Small intestine (tissue), 7 donors: ENCODE measurements at regions not wholly inside any gene's neighbourhood (a gene's known extent, or its start where the extent isn't known, plus 50 kb on each side); places are given as distances from the start of the nearest gene placed in this dataset.

Experiments used
- DNase-seq, 2 donors: peaks; one replicate each; pipeline versions ENCODE4 v3.0.0 to v3.0.0-alpha.2; 2013
- FAIRE-seq: peaks from 2 replicates; lab custom pipeline; 2012; peaks lifted over from hg19 to GRCh38; lab: Jason Lieb, UNC
- H3K27ac ChIP-seq, 3 donors: one replicate each; pipeline ENCODE4 v1.5.1; 2013; ENCODE audit warnings: low read length in 2 of 3, mild to moderate bottlenecking in 2 of 3, control low read depth in 1 of 3, inconsistent platforms in 1 of 3, low read depth in 1 of 3, moderate library complexity in 1 of 3
- H3K27me3 ChIP-seq, 3 donors: one replicate each; pipeline ENCODE4 v1.6.1; 2013; ENCODE audit warnings: low read length in 3 of 3, inconsistent platforms in 1 of 3; ENCODE audit not compliant: control insufficient read depth in 3 of 3, insufficient read depth in 3 of 3
- H3K36me3 ChIP-seq, 3 donors: one replicate each; pipeline ENCODE4 v1.6.1; 2013; ENCODE audit warnings: low read length in 3 of 3, inconsistent platforms in 1 of 3, low read depth in 1 of 3, mild to moderate bottlenecking in 1 of 3, moderate library complexity in 1 of 3; ENCODE audit not compliant: control insufficient read depth in 3 of 3, insufficient read depth in 2 of 3
- H3K4me1 ChIP-seq, 3 donors: one replicate each; pipeline ENCODE4 v1.6.1; 2013; ENCODE audit warnings: low read length in 2 of 3, inconsistent platforms in 1 of 3, low read depth in 1 of 3, mild to moderate bottlenecking in 1 of 3, moderate library complexity in 1 of 3; ENCODE audit not compliant: control insufficient read depth in 3 of 3, insufficient read depth in 2 of 3
- H3K4me3 ChIP-seq, 3 donors: one replicate each; pipeline ENCODE4 v1.5.1; 2013; ENCODE audit warnings: low read length in 3 of 3, control low read depth in 1 of 3, inconsistent platforms in 1 of 3, low read depth in 1 of 3, mild to moderate bottlenecking in 1 of 3, moderate library complexity in 1 of 3
- H3K9me3 ChIP-seq, 2 donors: one replicate each; pipeline ENCODE4 v1.6.1; 2013; ENCODE audit warnings: low read depth in 1 of 2, low read length in 1 of 2; ENCODE audit not compliant: control insufficient read depth in 2 of 2, insufficient read depth in 1 of 2
- WGBS, 3 donors: extraction: QIAGEN DNeasy Blood & Tissue Kit; methylation state at CpG; one replicate each; pipeline ENCODE4 v1.1.7; 2013; 5-methylcytosine and 5-hydroxymethylcytosine counted together
- donor health status: healthy with polysubstance abuse.
- donor health status: control.
- donor health status: control.
- donor health status: Bipolar disorder and iron deficiency.
- donor health status: healthy.

DNA sequence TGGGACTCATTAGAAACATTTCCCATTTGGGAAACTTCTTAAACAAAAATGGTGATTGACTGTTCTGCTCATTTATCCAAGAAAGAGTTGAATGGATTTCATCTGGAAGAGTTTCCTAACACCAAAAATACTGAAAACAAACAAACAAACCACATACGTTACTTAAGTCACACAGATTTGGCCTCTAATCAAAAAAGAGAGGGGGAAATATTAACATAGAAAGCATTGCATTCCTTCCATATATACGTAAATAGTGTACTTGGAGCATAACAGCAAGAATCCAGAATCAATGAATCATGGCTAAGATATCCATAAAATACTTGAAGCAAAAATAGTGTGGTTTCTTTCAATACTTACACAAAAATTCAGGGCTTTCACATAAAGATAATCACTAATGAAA lies 189.8 kb upstream of the MAP3K1 start:
- WGBS, 3 donors = 62 to 87% (median 81%) methylated on average over 2 of the region's 2 CpGs
- DNase-seq = no peak
- H3K9me3 ChIP-seq = peaks cover 2 to 14% of the 10 kb centered on the region in 2 donors
- FAIRE-seq = no peak
- no peaks in the 10 kb centered on the region for H3K27me3 ChIP-seq
- no peaks in the 10 kb centered on the region for H3K4me1 ChIP-seq
- H3K36me3 ChIP-seq = no peaks in the 10 kb centered on the region
- no peak overlapping the region for H3K4me3 ChIP-seq
- no peak overlapping the region for H3K27ac ChIP-seq

DNA sequence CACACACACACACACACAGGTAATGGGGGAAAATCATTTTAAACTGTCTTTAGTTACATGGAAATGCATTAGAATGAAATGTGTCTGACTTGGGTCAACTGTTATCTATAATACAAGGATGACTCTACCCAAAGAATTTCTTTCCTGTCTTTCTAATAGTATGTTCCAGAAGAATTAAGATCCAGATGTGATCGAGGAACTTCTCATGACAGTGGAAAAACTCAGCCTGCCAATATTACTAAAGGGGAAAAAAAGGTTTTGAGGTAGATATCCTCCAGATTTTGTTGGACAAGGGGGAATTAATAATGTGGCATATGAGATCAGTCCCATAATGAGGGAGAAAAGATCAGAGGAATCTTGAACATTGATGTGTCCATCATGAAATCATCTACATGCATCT lies 190.6 kb upstream of the MAP3K1 start:
- FAIRE-seq (no peak), DNase-seq (no peak)
- Histone ChIP-seq H3K4me1 (no peaks in the 10 kb centered on the region), H3K27me3 (no peaks in the 10 kb centered on the region), H3K9me3 (peaks cover 2 to 14% of the 10 kb centered on the region in 2 donors), H3K27ac (no peak overlapping the region), H3K4me3 (no peak overlapping the region), H3K36me3 (no peaks in the 10 kb centered on the region)
- whole genome bisulfite sequencing, 3 donors = 81 to 89% (median 82%) methylated on average over 1 of the region's 1 CpG

DNA sequence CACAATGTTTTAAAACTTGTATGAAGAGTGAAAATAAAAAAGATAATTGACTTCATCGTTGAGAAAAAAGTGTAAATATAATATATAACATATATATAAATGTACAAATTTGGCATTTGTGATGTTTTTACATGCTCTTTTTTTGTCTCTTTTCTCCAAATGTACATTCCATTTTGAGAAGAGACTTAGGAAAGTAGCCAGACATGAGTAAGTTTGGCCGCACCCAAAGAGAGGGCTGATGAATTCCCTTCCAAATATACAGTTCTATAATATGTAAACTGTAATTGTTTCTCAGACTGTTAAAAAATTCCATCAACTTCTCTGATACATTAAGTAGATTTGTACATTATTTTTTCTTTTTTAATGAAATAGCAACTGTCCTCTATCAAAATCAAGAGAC lies 193.2 kb upstream of the MAP3K1 start:
- FAIRE-seq (peak; percentile 53), DNase-seq (no peak)
- Histone ChIP-seq H3K9me3 (peaks cover 5 to 18% of the 10 kb centered on the region in 2 donors), H3K27me3 (no peaks in the 10 kb centered on the region), H3K4me3 (no peak overlapping the region), H3K4me1 (no peaks in the 10 kb centered on the region), H3K36me3 (no peaks in the 10 kb centered on the region), H3K27ac (no peak overlapping the region)
- WGBS, 3 donors = 76 to 97% (median 94%) methylated on average over 2 of the region's 2 CpGs

DNA sequence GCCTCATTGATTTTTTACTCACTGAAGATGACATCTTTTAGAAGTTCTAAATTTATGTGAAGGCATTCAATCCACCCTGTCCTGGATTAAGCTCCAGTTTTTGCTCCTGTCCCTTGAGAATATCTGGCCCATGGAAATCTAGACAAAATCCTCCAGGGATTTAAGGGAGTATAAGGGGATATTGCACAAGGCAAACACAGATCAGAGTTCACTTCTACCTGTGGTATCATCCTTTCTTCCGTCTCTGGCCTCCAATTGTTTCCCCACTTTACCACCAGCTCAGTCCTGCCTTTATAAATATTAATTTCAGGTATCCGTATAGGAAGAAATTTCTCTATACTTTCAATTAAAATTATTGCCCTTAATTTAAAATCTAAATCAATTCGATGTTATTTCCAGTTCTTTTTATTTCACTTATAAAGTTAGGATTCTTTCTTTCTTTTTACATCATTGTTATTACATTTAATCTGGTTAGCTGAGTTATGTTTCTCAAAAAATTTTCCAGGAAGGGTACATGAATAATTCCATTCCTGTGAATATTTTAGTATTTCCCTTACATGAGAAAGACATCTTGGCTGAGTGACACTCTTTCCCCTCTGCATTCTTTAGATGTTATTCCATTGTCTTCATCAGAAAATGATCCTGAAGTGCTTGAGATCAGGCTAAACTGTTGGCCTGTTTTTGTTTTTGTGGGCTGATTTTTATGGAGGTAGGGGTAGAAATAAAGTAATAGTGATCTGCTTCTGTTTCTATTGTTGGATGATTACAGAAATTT lies 194.3 kb upstream of the MAP3K1 start:
- Histone ChIP-seq H3K4me1 (peaks cover 0 to 7% (median 0%) of the 10 kb centered on the region in 3 donors), H3K27ac (no peak overlapping the region), H3K4me3 (no peak overlapping the region), H3K9me3 (peaks cover 5 to 21% of the 10 kb centered on the region in 2 donors), H3K27me3 (no peaks in the 10 kb centered on the region), H3K36me3 (no peaks in the 10 kb centered on the region)
- DNase-seq = no peak
- 88 to 93% (median 93%) methylated on average over 3 of the region's 3 CpGs for WGBS, 3 donors
- FAIRE-seq = no peak

DNA sequence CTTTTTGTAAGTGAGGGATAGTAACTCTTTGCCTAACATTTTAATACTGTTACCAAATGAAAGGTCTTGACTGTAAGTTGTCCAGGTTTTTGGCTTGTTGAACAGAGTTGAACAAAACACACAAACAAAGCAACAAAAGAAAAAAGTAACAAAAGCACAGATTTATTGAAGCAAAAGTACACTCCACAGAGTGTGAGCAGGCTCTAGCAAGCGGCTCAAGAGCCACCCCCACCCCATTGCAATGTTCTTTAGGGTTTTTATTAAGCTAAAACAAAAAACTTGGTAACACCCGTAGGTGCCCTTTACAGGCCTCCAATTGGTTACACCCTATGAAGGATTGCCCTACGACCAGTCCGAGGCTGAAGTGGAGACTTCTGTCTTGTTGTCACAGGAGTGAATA lies 197.4 kb upstream of the MAP3K1 start:
- Histone ChIP-seq H3K36me3 (no peaks in the 10 kb centered on the region), H3K9me3 (peaks cover 5 to 21% of the 10 kb centered on the region in 2 donors), H3K27ac (no peak overlapping the region), H3K27me3 (no peaks in the 10 kb centered on the region), H3K4me3 (no peak overlapping the region), H3K4me1 (peaks cover 4 to 15% (median 5%) of the 10 kb centered on the region in 3 donors)
- WGBS, 3 donors = 92 to 98% (median 95%) methylated on average over 4 of the region's 4 CpGs
- FAIRE-seq = no peak
- DNase-seq = no peak

DNA sequence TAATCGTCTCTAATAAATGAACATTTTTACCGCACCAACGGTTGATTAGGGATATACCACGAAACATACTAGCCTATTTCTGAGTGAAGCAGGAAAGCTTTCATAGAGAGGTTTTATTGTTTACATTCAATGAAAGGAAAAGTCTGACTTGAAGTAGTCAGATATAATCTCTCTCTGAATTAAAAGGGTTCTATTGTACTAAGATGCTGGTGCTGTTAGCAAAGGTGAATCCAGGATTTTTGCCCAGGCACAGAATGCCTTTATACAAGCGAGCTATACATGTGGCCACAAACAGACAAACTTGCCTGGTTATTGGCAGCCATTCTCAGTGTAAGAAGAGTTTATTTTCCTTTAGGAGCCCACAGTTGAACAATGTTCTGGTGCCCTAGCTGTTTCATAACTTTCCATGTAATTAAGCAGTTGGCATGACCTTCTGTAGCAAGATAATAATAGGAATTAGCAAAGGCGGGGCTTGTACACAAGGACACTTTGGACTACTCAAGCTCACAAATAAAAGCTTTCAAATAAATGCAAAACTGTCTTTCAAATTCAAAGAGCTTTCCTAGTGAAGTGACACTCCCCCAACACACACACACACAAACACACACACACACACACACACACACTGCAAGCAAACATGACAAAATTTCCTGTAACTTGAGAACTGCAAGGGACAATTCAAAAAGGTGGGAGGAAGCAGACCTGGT lies 198.7 kb upstream of the MAP3K1 start:
- 71 to 77% (median 76%) methylated on average over 6 of the region's 6 CpGs for WGBS, 3 donors
- Histone ChIP-seq H3K4me3 (no peak overlapping the region), H3K36me3 (no peaks in the 10 kb centered on the region), H3K27me3 (no peaks in the 10 kb centered on the region), H3K27ac (no peak overlapping the region), H3K4me1 (peaks cover 4 to 15% (median 5%) of the 10 kb centered on the region in 3 donors), H3K9me3 (peaks cover 5 to 21% of the 10 kb centered on the region in 2 donors)
- DNase-seq = peak in 1 of 2 donors; percentile 65
- no peak for FAIRE-seq

DNA sequence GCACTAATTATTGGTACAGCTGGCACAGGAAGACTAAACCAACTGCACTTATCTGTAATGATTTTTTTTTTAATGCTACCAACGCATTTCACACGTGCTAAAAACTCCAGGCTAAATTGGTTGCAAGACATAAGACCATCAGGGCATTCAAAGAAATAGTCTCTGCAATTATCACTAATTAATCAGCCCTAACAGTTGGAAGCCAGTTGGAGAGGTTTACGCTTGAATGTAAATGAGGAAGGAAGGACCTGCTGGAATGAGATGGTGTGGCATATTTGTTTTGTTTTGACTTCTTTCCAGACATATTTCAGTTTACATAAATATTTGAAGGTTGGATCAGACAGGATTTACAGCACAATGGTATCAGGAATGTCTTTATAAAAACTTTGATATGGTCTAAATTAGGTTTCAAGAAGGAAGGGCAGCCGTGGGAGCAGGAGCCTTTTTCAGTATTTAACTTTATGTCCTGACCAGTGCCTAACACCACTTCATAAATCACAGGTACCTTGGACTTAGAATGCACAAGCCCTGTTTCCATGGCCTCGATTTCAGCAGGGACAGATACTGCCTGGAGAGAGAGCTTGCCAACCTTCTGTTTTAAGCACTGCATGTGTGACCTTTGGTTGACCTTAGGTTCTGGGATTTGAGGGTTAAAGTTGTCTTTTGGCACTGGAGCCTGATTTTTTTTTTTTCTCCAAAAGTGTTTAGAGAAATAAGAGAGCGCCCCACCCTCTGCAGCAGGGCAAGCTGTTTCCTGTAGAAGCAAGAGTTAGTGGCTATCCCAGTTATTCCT lies 199.8 kb upstream of the MAP3K1 start:
- no peak for DNase-seq
- Histone ChIP-seq H3K27ac (peak overlapping the region in 1 of 3 donors; percentile 5), H3K27me3 (no peaks in the 10 kb centered on the region), H3K4me1 (peaks cover 4 to 15% (median 5%) of the 10 kb centered on the region in 3 donors), H3K36me3 (no peaks in the 10 kb centered on the region), H3K9me3 (peaks cover 2 to 21% of the 10 kb centered on the region in 2 donors), H3K4me3 (no peak overlapping the region)
- 42 to 57% (median 57%) methylated on average over 6 of the region's 6 CpGs for WGBS, 3 donors
- FAIRE-seq = no peak

DNA sequence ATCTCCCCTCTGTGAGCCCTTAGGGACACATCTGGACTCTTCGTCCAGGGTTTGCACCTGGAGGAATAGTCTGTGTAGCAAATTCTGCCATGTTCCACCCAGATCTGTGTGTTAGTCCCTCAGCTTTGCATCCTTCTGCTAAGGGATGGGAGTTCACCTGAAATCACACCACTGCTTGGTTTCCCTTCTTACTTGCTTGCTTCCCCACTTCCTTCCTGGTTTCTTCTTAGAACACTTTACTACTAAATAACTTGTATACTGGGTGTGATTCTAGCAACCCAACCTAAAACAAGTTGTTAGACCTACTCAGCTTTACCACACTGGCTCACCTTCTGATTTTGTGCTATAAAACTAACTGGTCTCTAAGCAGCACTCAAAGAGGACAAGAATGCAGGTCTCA lies 202.6 kb upstream of the MAP3K1 start:
- Histone ChIP-seq H3K9me3 (peaks cover 0 to 9% of the 10 kb centered on the region in 2 donors), H3K4me1 (peaks cover 4 to 15% (median 5%) of the 10 kb centered on the region in 3 donors), H3K27me3 (no peaks in the 10 kb centered on the region), H3K36me3 (no peaks in the 10 kb centered on the region), H3K27ac (no peak overlapping the region), H3K4me3 (no peak overlapping the region)
- no peak for FAIRE-seq
- DNase-seq = no peak
- 72 to 89% (median 85%) methylated on average over 1 of the region's 1 CpG for WGBS, 3 donors
